HEK293 (cell line): ENCODE measurements at regions not wholly inside any gene's neighbourhood (a gene's known extent, or its start where the extent isn't known, plus 50 kb on each side); places are given as distances from the start of the nearest gene placed in this dataset.

Experiments used
- CTCF ChIA-PET: fragments of 350-600 bp; formaldehyde crosslinking; extraction: SDS; loops from one replicate; lab custom pipeline; 2021; ENCODE audit warnings: antibody characterized with exemption; lab: Yijun Ruan, JAX
- POLR2A ChIA-PET: fragments of 300-600 bp; formaldehyde crosslinking; extraction: SDS; loops from one replicate; lab custom pipeline; 2020; ENCODE audit warnings: antibody characterized with exemption, inconsistent platforms; lab: Yijun Ruan, JAX
- H3K27ac ChIP-seq: fragments of 200-500 bp; sonication (Bioruptor generic); 2 replicates; pipeline ENCODE4 v1.5.1; 2014; ENCODE audit warnings: low read depth, low read length, control low read depth, inconsistent platforms; ENCODE audit errors: extremely low read depth
- H3K36me3 ChIP-seq, 2 experiments: fragments of 200-500 bp in 1 of 2; sonication (Bioruptor generic) in 1 of 2; 1 replicate in 1 of 2; 2 replicates in 1 of 2; pipeline ENCODE4 v1.5.1; 2014 to 2017; ENCODE audit warnings: inconsistent platforms in 2 of 2, low read length in 2 of 2; ENCODE audit not compliant: control insufficient read depth in 2 of 2, insufficient read depth in 1 of 2
- H3K4me1 ChIP-seq: fragments of 200-500 bp; sonication (Bioruptor generic); 2 replicates; pipeline ENCODE4 v1.5.1; 2014; ENCODE audit warnings: mild to moderate bottlenecking, low read length, inconsistent platforms; ENCODE audit not compliant: control insufficient read depth, insufficient read depth
- H3K4me3 ChIP-seq: 2 replicates; pipeline ENCODE4 v1.5.1; 2011; ENCODE audit warnings: low read depth, mild to moderate bottlenecking, control low read depth, low read length, moderate library complexity
- H3K9me3 ChIP-seq: fragments of 200-500 bp; sonication (Bioruptor generic); 2 replicates; pipeline ENCODE4 v1.5.1; 2014; ENCODE audit warnings: low read depth, low read length, inconsistent platforms; ENCODE audit not compliant: control insufficient read depth, insufficient read depth
- CTCF ChIP-seq: fragments of 450-650 bp; formaldehyde crosslinking; IDR thresholded peaks from 2 replicates; pipeline ENCODE4 v1.5.1; 2016; ENCODE audit warnings: missing biosample characterization, missing genetic modification characterization
- FEZF1 ChIP-seq: fragments of 450-650 bp; formaldehyde crosslinking; IDR thresholded peaks from 2 replicates; pipeline ENCODE4 v1.5.1; 2016; ENCODE audit warnings: missing biosample characterization, missing genetic modification characterization
- GLI4 ChIP-seq: fragments of 450-650 bp; formaldehyde crosslinking; IDR thresholded peaks from 2 replicates; pipeline ENCODE4 v1.5.1; 2016; ENCODE audit warnings: missing biosample characterization, missing genetic modification characterization
- INSM2 ChIP-seq: fragments of 450-650 bp; formaldehyde crosslinking; IDR thresholded peaks from 2 replicates; pipeline ENCODE4 v1.5.1; 2016; ENCODE audit warnings: missing biosample characterization, missing genetic modification characterization
- KLF10 ChIP-seq: fragments of 450-650 bp; IDR thresholded peaks from 2 replicates; pipeline ENCODE4 v1.5.1; 2018; ENCODE audit warnings: missing biosample characterization, mild to moderate bottlenecking, missing genetic modification characterization
- KLF8 ChIP-seq: fragments of 450-650 bp; formaldehyde crosslinking; IDR thresholded peaks from 2 replicates; pipeline ENCODE4 v1.5.1; 2016; ENCODE audit warnings: missing biosample characterization, missing genetic modification characterization
- PRDM1 ChIP-seq: fragments of 450-650 bp; formaldehyde crosslinking; IDR thresholded peaks from 2 replicates; pipeline ENCODE4; 2016; ENCODE audit warnings: missing biosample characterization, missing genetic modification characterization
- REPIN1 ChIP-seq: fragments of 450-650 bp; formaldehyde crosslinking; IDR thresholded peaks from 2 replicates; pipeline ENCODE4 v1.5.1; 2017; ENCODE audit warnings: missing biosample characterization, missing genetic modification characterization, low read depth
- TRIM28 ChIP-seq: IDR thresholded peaks from 2 replicates; pipeline ENCODE4 v1.6.1; 2011; ENCODE audit warnings: low read length, control low read depth, borderline replicate concordance
- ZBTB21 ChIP-seq: fragments of 450-650 bp; formaldehyde crosslinking; IDR thresholded peaks from 2 replicates; pipeline ENCODE4 v1.5.1; 2017; ENCODE audit warnings: missing biosample characterization, missing genetic modification characterization
- ZEB2 ChIP-seq: fragments of 450-650 bp; formaldehyde crosslinking; IDR thresholded peaks from 2 replicates; pipeline ENCODE4 v1.5.1; 2016; ENCODE audit warnings: missing biosample characterization, missing genetic modification characterization
- ZFP3 ChIP-seq: fragments of 450-650 bp; formaldehyde crosslinking; IDR thresholded peaks from 2 replicates; pipeline ENCODE4 v1.5.1; 2016; ENCODE audit warnings: low read depth, missing biosample characterization, missing genetic modification characterization
- ZFP41 ChIP-seq: fragments of 450-650 bp; formaldehyde crosslinking; IDR thresholded peaks from 2 replicates; pipeline ENCODE4 v1.5.1; 2016; ENCODE audit warnings: missing biosample characterization, missing genetic modification characterization, borderline replicate concordance
- ZNF121 ChIP-seq: fragments of 450-650 bp; formaldehyde crosslinking; IDR thresholded peaks from 2 replicates; pipeline ENCODE4 v1.5.1; 2016; ENCODE audit warnings: missing biosample characterization, missing genetic modification characterization
- ZNF23 ChIP-seq: fragments of 450-650 bp; formaldehyde crosslinking; IDR thresholded peaks from 2 replicates; pipeline ENCODE4 v1.5.1; 2016; ENCODE audit warnings: missing biosample characterization, missing genetic modification characterization, borderline replicate concordance
- ZNF248 ChIP-seq: fragments of 450-650 bp; formaldehyde crosslinking; IDR thresholded peaks from 2 replicates; pipeline ENCODE4 v1.5.1; 2017; ENCODE audit warnings: missing biosample characterization, missing genetic modification characterization
- ZNF335 ChIP-seq: fragments of 450-650 bp; formaldehyde crosslinking; conservative IDR thresholded peaks from 2 replicates; pipeline ENCODE4 v1.5.1; 2016; ENCODE audit warnings: missing biosample characterization, missing genetic modification characterization
- ZNF366 ChIP-seq: fragments of 450-650 bp; formaldehyde crosslinking; conservative IDR thresholded peaks from 2 replicates; pipeline ENCODE4 v1.5.1; 2016; ENCODE audit warnings: missing biosample characterization, missing genetic modification characterization
- ZNF514 ChIP-seq: fragments of 450-650 bp; formaldehyde crosslinking; IDR thresholded peaks from 2 replicates; pipeline ENCODE4 v1.5.1; 2016; ENCODE audit warnings: missing biosample characterization, missing genetic modification characterization
- ZNF558 ChIP-seq: fragments of 450-650 bp; formaldehyde crosslinking; IDR thresholded peaks from 2 replicates; pipeline ENCODE4 v1.5.1; 2016; ENCODE audit warnings: missing biosample characterization, missing genetic modification characterization
- ZNF707 ChIP-seq: fragments of 450-650 bp; formaldehyde crosslinking; IDR thresholded peaks from 2 replicates; pipeline ENCODE4 v1.5.1; 2016; ENCODE audit warnings: missing biosample characterization, missing genetic modification characterization
- ZSCAN5A ChIP-seq: fragments of 450-650 bp; formaldehyde crosslinking; IDR thresholded peaks from 2 replicates; pipeline ENCODE4 v1.5.1; 2016; ENCODE audit warnings: missing biosample characterization, missing genetic modification characterization

- no peak overlapping the region for H3K4me3 ChIP-seq
- no peaks in the 10 kb centered on the region for H3K4me1 ChIP-seq
- ChIA-PET CTCF (no interaction called here), POLR2A (no interaction called here)
- no peak overlapping the region for H3K27ac ChIP-seq
- H3K36me3 ChIP-seq: no peaks in the 10 kb centered on the region
- no peaks in the 10 kb centered on the region for H3K9me3 ChIP-seq
- TF ChIP-seq FEZF1 (tag by site-specific recombination) (no peak), PRDM1 (tag by site-specific recombination) (no peak), ZBTB21 (no peak), INSM2 (tag by site-specific recombination) (no peak), ZNF335 (no peak), ZFP41 (tag by site-specific recombination) (no peak), REPIN1 (tag by site-specific recombination) (no peak), ZEB2 (tag by site-specific recombination) (no peak), KLF10 (tag by site-specific recombination) (no peak), ZNF514 (tag by site-specific recombination) (no peak), ZNF23 (no peak), ZFP3 (tag by site-specific recombination) (no peak)
These were observed 244.8 kb upstream of the FAM83B start for GRCh38 chr6:54601600-54602300.

GRCh38 chr6:54602591-54602990, 244.0 kb upstream of the FAM83B start:
- ChIA-PET POLR2A (no interaction called here), CTCF (no interaction called here)
- no peaks in the 10 kb centered on the region for H3K9me3 ChIP-seq
- H3K36me3 ChIP-seq: no peaks in the 10 kb centered on the region
- no peak overlapping the region for H3K4me3 ChIP-seq
- no peak overlapping the region for H3K27ac ChIP-seq
- H3K4me1 ChIP-seq: no peaks in the 10 kb centered on the region
- TF ChIP-seq ZSCAN5A (tag by site-specific recombination) (no peak), ZNF366 (no peak), KLF8 (tag by site-specific recombination) (no peak), TRIM28 (no peak), ZNF121 (no peak), GLI4 (tag by site-specific recombination) (no peak), ZNF558 (tag by site-specific recombination) (no peak), ZNF707 (tag by site-specific recombination) (no peak), ZNF248 (tag by site-specific recombination) (no peak), CTCF (tag by site-specific recombination) (no peak), ZNF514 (tag by site-specific recombination) (no peak)
- TF ChIP-seq, all 188 proteins: peak for 0
